ENCODE measurements at regions not wholly inside any gene's neighbourhood (a gene's known extent, or its start where the extent isn't known, plus 50 kb on each side); places are given as distances from the start of the nearest gene placed in this dataset.
A peak's percentile ranks its signal among the peaks of the same experiment; 100 is the strongest.

DNA sequence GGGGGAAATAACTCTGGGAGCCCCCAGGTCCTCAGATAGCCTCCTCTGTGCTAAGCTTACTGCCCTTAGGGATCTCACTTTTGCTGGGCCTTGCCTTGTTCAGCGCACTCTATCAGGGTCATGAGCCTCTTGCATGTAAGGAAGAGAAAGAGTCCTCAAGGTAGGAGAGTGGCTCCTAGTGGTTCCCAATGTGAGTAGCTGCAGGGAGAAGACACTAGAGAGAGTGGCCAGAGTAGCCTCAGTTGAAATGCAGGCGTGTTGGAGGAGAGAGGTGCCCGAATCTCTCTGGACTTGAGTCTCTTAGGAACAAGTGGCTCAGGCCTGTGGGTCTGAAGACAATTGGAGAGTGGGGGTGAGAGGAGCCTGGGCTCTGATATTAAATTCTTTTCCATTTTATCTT is 94.3 kb upstream of the SORCS3 start:
- no peak overlapping the region for H3K56ac ChIP-seq (replicated peaks; ENCODE audit: insufficient read length, low read depth, low read length)
- 69% methylated on average over 3 of the region's 3 CpGs; no CpG with 5 or more reads in 1 of the 2 experiments for WGBS, 2 experiments (ENCODE audit: extremely low coverage in 1 of 2, insufficient coverage in 1 of 2, insufficient read length in 1 of 2, insufficient replicate concordance in 2 of 2, low coverage in 1 of 2, low lambda C conversion rate in 2 of 2, missing lambda C conversion rate in 1 of 2)
- no peak for FAIRE-seq

More for the DNA sequence above, 94.3 kb upstream of the SORCS3 start:
- Histone ChIP-seq H3K27ac (ENCODE audit: low read depth, low read length) (no peak overlapping the region), H3K36me3 (ENCODE audit: control insufficient read depth in 2 of 4, insufficient read depth in 4 of 4, low read length in 3 of 4) (no peaks in the 10 kb centered on the region), H3K23me2 (ENCODE audit: low read depth, low read length) (no peaks in the 10 kb centered on the region), H4K20me1 (replicated peaks in 1 of 2; ENCODE audit: control insufficient read depth in 1 of 2, insufficient read depth in 2 of 2, low read length in 2 of 2) (no peaks in the 10 kb centered on the region), H4K8ac (ENCODE audit: extremely low read depth, insufficient read depth, low read length) (no peak overlapping the region), H3K9ac (replicated peaks in 1 of 4; ENCODE audit: extremely low read depth in 1 of 4, low read depth in 3 of 4, low read length in 3 of 4) (no peak overlapping the region), H4K5ac (ENCODE audit: insufficient read length, low read depth, low read length) (no peak overlapping the region), H3K79me1 (ENCODE audit: low read depth, low read length) (no peaks in the 10 kb centered on the region), H3K4me2 (ENCODE audit: insufficient read depth in 1 of 2, low read depth in 2 of 2, low read length in 2 of 2) (no peak overlapping the region), H2AK5ac (ENCODE audit: low read depth, low read length) (no peak overlapping the region), H3K79me2 (ENCODE audit: control insufficient read depth in 1 of 2, insufficient read depth in 2 of 2, low read length in 2 of 2) (no peaks in the 10 kb centered on the region), H2BK20ac (ENCODE audit: low read length) (no peak overlapping the region), H2BK120ac (replicated peaks; ENCODE audit: low read depth, low read length) (no peak overlapping the region), H3K4me1 (replicated peaks in 1 of 4; ENCODE audit: control insufficient read depth in 3 of 4, insufficient read depth in 4 of 4, low read length in 3 of 4) (peaks cover 0 to 8% (median 2%) of the 10 kb centered on the region in 4 experiments; a peak in 3 of 7 replicates), H3K14ac (ENCODE audit: insufficient read length) (no peak overlapping the region), H3K18ac (ENCODE audit: extremely low read depth, low read length) (no peak overlapping the region), H3K23ac (ENCODE audit: insufficient read length) (no peak overlapping the region), H3K4ac (replicated peaks; ENCODE audit: insufficient read length, low read depth, low read length) (no peak overlapping the region), H3K27me3 (replicated peaks in 1 of 4; ENCODE audit: control insufficient read depth in 3 of 4, extremely low read depth in 1 of 4, insufficient read depth in 3 of 4, low read length in 3 of 4) (no peaks in the 10 kb centered on the region), H3K4me3 (ENCODE audit: extremely low read depth in 1 of 4, insufficient read depth in 2 of 4, low read depth in 3 of 4, low read length in 4 of 4) (no peak overlapping the region), H4K91ac (replicated peaks; ENCODE audit: insufficient read length, low read length) (no peak overlapping the region), H2AFZ (ENCODE audit: low read length) (no peak overlapping the region), H2BK15ac (ENCODE audit: low read length) (no peak overlapping the region), H2BK5ac (ENCODE audit: low read depth, low read length) (no peak overlapping the region), H3K9me3 (ENCODE audit: insufficient read depth in 2 of 2, low read depth in 1 of 2, low read length in 1 of 2) (no peaks in the 10 kb centered on the region), H2BK12ac (ENCODE audit: low read depth, low read length) (no peak overlapping the region)
- DNase-seq (ENCODE audit: low read depth in 1 of 2, low spot score in 2 of 2) = no peak
- POLR2A ChIA-PET (ENCODE audit: partially characterized antibody) = no interaction called here
- TF ChIP-seq HDAC6 (IDR thresholded peaks at IDR 0.05; ENCODE audit: low read depth, low read length) (no peak), CTCF (IDR thresholded peaks at IDR 0.05; ENCODE audit: control extremely low read depth in 1 of 3, insufficient read depth in 1 of 3, low read depth in 1 of 3, low read length in 3 of 3) (peak in 2 of 3 experiments; percentile 37 to 57; a peak in 3 of 4 replicates), SP1 (IDR thresholded peaks at IDR 0.05; ENCODE audit: low read depth, low read length) (no peak), RAD21 (IDR thresholded peaks at IDR 0.05 in 1 of 2, conservative IDR thresholded peaks at IDR 0.05 in 1 of 2; ENCODE audit: low read depth in 2 of 2, low read length in 2 of 2) (peak; percentile 64 to 70)
- CTCF ChIA-PET (ENCODE audit: partially characterized antibody) = interaction anchor here (0.8 to 2.6 kb wide), 25 partner anchors 9 to 271 kb away, joined by 3 to 27 read pairs (median 4); no protein-coding TSS in a partner anchor
